T-helper 2 cell treated with Interferon-gamma antibody and Interleukin-4, amounts not matched to agents 100 ng/mL and 5 ng/mL, for 36 hours (primary cell): ENCODE measurements at regions not wholly inside any gene's neighbourhood (a gene's known extent, or its start where the extent isn't known, plus 50 kb on each side); places are given as distances from the start of the nearest gene placed in this dataset.
"Not testable (repeated sequence)": the region's sequence is repeated elsewhere in the genome, so short reads cannot be mapped to it uniquely, and the experiment has no call there.

ENCODE experiments used
- intact Hi-C: fragments of 100-400 bp; cut with micrococcal nuclease; formaldehyde crosslinking; loops from one replicate; pipeline ENCODE4 v1.15.1; 2023

DNA sequence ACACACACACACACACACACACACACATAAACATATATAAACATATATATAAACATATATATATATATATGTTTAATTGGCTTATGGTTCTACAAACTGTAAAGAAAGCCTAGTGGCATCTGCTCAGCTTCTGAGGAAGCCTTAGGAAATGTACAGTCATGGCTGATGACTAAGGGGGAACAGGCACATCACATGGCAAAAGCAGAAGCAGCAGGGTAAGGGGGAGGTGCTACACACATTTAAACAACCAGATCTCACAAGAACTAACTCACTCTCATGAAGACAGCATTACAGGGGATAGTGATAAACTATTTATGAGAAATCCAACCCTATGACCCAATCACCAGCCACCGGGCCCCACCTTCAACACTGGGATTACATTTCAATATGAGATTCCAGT is 922.9 kb downstream of the SI start:
- intact Hi-C loops, result no loop called here

DNA sequence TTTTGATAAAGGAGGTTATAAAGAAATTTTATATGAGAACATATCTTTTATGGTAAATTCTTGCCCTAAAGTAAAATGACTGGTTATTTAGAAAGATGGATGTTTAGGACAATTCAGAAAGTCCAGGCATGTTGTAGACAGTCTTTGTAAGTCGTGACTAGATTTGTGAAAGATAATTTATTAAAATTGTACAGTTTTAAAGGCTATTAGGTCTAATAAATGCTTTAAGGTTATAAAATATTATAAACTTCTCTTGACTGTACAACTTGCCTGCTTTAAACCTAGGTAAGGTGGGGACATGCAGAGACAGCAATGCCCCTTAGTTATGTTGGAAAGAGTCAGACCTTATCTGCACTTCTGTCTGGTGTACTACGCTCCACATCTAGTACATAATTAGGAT is 933.5 kb downstream of the SI start:
- intact Hi-C loops, result no loop called here

GRCh38 chr3:164132878-164133277 is 945.4 kb downstream of the SI start:
- intact Hi-C loops, result no loop called here

GRCh38 chr3:164113371-164114332 is 964.6 kb downstream of the SI start:
- intact Hi-C loops, result no loop called here

DNA sequence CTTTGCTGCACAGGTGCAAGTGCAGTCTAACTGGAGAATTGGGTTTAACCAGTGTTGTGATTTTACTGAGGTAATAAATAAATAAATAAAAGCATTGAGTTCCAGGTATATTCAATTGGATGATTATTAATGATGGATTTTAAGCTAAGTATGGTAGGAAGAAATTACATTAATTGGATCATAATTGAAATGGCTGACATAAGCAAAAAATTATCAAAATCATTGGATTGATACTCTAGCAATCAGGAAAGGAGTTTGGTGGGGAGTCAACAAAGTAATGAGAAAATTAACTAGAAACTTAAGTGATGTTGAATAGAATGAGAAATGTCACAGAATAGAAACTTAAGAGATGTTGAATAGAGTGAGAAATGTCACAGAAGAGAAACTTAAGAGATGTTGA is 981.9 kb downstream of the SI start:
- intact Hi-C loops, result no loop called here

DNA sequence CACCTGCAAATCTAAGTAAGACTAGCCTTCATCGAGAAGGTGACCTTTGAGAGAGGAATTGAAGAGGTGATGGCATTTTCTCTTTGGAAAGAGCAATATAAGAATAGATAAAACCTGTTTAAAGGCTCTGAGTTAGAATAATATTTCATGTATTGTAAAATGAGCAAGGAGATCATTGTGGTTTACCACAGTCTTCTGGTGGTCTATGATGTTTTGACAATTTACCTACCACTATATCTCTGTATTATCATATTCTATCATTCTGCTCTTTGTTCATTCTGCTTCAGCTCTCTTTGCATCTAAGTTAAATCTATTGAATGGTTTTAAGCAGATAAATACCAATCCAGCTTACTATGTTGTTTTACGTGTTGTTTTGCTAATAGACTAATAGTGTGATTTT is 982.3 kb downstream of the SI start:
- intact Hi-C loops, result no loop called here

- intact Hi-C loops, result no loop called here
Observed at GRCh38 chr3:164095279-164095678, 983.0 kb downstream of the SI start.

GRCh38 chr3:164094546-164094945 is 983.8 kb downstream of the SI start:
- intact Hi-C loops, result no loop called here

GRCh38 chr3:164080208-164080607 is 998.1 kb downstream of the SI start:
- intact Hi-C loops, result no loop called here

GRCh38 chr3:164064298-164064697 is 1014.0 kb downstream of the SI start:
- intact Hi-C loops, result no loop called here

DNA sequence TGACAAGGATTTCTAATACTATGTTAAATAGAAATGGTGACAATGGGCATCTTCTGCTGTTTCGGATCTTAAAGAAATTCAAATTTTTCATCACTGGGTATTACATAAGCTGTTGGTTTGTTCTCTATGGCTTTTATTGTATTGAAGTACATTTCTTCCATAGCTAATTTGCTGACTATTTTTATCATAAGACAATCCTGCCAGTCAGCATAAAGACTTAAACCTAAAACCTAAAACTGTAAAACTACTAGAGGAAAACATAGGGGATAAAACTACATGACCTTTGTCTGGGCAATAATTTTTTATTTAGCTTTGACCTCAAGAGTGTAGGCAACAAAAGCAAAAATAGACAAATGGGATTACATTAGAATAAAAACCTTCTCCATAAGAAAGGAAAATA is 1017.4 kb downstream of the SI start:
- intact Hi-C loops, result no loop called here

DNA sequence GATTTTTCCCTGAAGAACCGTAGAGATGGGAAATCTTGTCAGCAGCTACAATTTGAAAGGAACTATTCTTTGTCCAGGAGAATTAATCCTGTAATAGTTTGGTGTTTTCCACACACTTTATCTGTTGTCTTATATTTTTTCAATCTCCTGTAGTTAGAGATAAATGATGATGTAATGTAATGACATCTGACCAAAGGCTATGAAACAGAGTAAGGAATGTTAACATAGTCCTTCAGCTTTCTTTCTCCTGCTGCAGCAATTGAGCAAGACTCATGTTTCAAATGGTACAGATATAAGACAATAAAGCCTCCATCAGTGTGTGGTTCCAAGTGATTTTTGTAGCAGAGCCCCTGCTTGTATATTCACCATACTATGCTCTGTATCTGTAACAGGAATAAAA is 1028.4 kb downstream of the SI start:
- intact Hi-C loops, result no loop called here

- intact Hi-C loops, result no loop called here
Observed at GRCh38 chr3:164048451-164048850, 1029.8 kb downstream of the SI start.

- intact Hi-C loops, result no loop called here
Observed at GRCh38 chr3:164040991-164041390, 1037.3 kb downstream of the SI start.

- intact Hi-C loops, result no loop called here
Observed at GRCh38 chr3:164030194-164030593, 1048.1 kb downstream of the SI start.

DNA sequence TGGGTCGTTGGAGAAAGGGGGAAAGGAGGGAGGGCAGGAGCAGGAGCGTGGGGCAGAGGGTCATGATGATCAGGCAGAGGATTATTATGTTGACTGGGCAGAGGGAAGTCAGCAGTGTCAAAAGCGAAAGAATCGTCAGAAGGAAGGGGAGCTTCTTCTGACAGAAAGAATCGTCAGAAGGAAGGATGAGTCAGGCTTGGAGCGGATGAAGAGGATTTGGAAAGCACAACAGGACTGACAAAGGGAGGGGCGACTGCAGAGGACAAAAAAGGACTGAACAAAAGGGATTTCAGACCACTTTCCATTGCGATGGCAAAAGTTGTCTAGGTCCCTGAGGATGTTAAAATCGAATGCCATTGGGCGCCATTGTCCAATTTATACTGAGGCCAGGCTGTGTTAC is 1053.5 kb downstream of the SI start:
- intact Hi-C loops, result no loop called here

- intact Hi-C loops, result no loop called here
Observed at GRCh38 chr3:164023480-164023879, 1054.8 kb downstream of the SI start.

DNA sequence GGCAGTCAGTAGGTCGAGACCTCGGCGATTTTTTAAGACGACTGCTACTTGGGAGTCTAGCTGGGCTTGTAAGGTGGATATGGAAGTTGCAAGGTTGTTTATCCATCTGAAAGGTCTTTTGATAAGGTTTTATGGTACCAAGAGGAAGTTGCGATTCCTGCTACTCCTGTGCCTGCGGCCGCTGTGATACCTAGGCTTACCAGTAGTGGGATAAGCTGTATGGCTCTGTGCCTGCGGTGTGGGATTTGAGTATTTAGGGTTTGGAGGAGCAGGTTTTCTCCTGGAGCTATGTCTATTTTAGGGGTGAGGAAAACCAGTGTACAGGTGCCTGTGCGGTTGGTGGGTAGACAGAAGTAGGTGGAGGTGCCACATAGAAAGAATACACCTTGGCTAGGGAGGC is 1059.8 kb downstream of the SI start:
- intact Hi-C loops, result no loop called here

- intact Hi-C loops, result no loop called here
Observed at GRCh38 chr3:164007765-164008164, 1070.5 kb downstream of the SI start.

GRCh38 chr3:164004205-164004604 is 1074.1 kb downstream of the SI start:
- intact Hi-C loops, result no loop called here

DNA sequence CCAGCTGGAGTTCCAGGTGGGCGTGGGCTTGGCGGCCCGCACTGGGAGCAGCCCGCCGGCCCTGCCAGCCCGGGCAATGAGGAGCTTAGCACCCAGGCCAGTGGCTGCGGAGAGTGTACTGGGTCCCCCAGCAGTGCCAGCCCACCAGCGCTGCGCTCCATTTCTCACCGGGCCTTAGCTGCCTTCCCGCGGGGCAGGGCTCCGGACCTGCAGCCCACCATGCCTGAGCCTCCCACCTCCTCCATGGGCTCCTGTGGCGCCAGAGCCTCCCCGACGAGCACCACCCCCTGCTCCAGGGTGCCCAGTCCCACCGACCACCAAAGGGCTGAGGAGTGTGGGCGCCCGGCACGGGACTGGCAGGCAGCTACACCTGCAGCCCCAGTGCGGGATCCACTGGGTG is 1075.3 kb downstream of the SI start:
- intact Hi-C loops, result not testable (repeated sequence)

DNA sequence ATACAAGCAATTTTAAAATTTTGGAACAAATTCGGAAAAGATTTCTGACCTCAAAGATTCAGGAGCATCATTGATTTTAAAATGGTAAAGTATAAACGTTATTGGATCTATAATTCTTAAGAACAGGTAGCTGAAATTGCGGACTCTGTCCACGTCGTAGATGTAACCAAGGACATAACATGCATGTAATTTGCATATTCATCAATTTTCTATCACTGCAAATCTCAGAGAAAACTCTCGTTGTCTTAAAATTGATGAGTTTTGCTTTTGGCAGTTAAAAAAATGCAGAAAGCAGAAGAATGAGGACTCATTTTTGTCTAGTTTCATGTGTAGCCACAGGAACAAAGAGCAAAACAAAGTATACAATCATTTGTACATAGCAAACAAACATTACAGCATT is 1094.4 kb downstream of the SI start:
- intact Hi-C loops, result no loop called here

GRCh38 chr3:163971861-163972260 is 1106.4 kb downstream of the SI start:
- intact Hi-C loops, result no loop called here
